Endothelial cell of umbilical vein (primary cell): ENCODE measurements at regions not wholly inside any gene's neighbourhood (a gene's known extent, or its start where the extent isn't known, plus 50 kb on each side); places are given as distances from the start of the nearest gene placed in this dataset.

Source experiments
- BruUV-seq: library from RNA; stranded (reverse); fragments of 400-500 nt; replicated peaks from 2 replicates; lab custom pipeline; 2021; lab: Mats Ljungman, UMichigan
- CTCF ChIA-PET: fragments of 300-600, 350-600 bp; sonication (Branson Sonifier 250); formaldehyde crosslinking; loops from one replicate; lab custom pipeline; 2021; ENCODE audit warnings: antibody characterized with exemption, inconsistent platforms; lab: Charles Lee
- POLR2A ChIA-PET: fragments of 300-600, 350-600 bp; sonication (Branson Sonifier 250); formaldehyde crosslinking; loops from one replicate; lab custom pipeline; 2021; ENCODE audit warnings: antibody characterized with exemption, inconsistent platforms; lab: Charles Lee
- DNase-seq: peaks from one replicate; pipeline ENCODE4 v3.0.0-alpha.2; 2011; ENCODE audit warnings: low read depth, low spot score
- FAIRE-seq: peaks from 2 replicates; lab custom pipeline; 2011; peaks lifted over from hg19 to GRCh38; lab: Jason Lieb, UNC
- H2AFZ ChIP-seq: 2 replicates; pipeline ENCODE4 v1.6.0; 2012; ENCODE audit warnings: low read depth, low read length, control low read depth, inconsistent platforms
- H3K27ac ChIP-seq: 2 replicates; pipeline ENCODE4 v1.5.1; 2011; ENCODE audit warnings: low read depth, mild to moderate bottlenecking, control low read depth, low read length, moderate library complexity; ENCODE audit not compliant: insufficient read depth
- H3K27me3 ChIP-seq, 2 experiments: 2 replicates each; pipeline versions ENCODE4 v1.6.0 to v1.6.1; 2011; ENCODE audit warnings: low read length in 2 of 2, mixed read lengths in 1 of 2; ENCODE audit not compliant: control insufficient read depth in 2 of 2, insufficient read depth in 2 of 2
- H3K36me3 ChIP-seq, 2 experiments: 2 replicates in 1 of 2; 3 replicates in 1 of 2; pipeline ENCODE4 v1.5.1; 2011; ENCODE audit warnings: low read length in 2 of 2, mild to moderate bottlenecking in 1 of 2, moderate library complexity in 1 of 2; ENCODE audit not compliant: control insufficient read depth in 2 of 2, insufficient read depth in 2 of 2; ENCODE audit errors: extremely low read depth in 1 of 2
- H3K4me1 ChIP-seq: 3 replicates; pipeline ENCODE4 v1.5.1; 2011; ENCODE audit warnings: mild to moderate bottlenecking, low read length; ENCODE audit not compliant: control insufficient read depth, insufficient read depth; ENCODE audit errors: extremely low read depth
- H3K4me2 ChIP-seq: 2 replicates; pipeline ENCODE4 v1.6.1; 2011; ENCODE audit warnings: low read length, control low read depth, mixed read lengths; ENCODE audit not compliant: insufficient read depth
- H3K4me3 ChIP-seq, 3 experiments: fragments of 200-600 bp in 1 of 3; sonication (generic), shearing (Covaris generic) in 1 of 3; replicated peaks in 1 of 3; 2 replicates each; pipeline ENCODE4 v1.5.1; 2011 to 2016; ENCODE audit warnings: control low read depth in 3 of 3, low read length in 3 of 3, mild to moderate bottlenecking in 2 of 3, inconsistent platforms in 1 of 3, low read depth in 1 of 3, moderate library complexity in 1 of 3; ENCODE audit not compliant: insufficient read depth in 1 of 3
- H3K79me2 ChIP-seq: 2 replicates; pipeline ENCODE4 v1.6.0; 2012; ENCODE audit warnings: low read length, inconsistent platforms; ENCODE audit not compliant: control insufficient read depth, insufficient read depth
- H3K9ac ChIP-seq: replicated peaks from 2 replicates; pipeline ENCODE3; 2011; ENCODE audit warnings: low read length, control low read depth; ENCODE audit not compliant: insufficient read depth; ENCODE audit errors: extremely low read depth
- H3K9me1 ChIP-seq: replicated peaks from 3 replicates; pipeline ENCODE4 v1.6.0; 2011; ENCODE audit warnings: mild to moderate bottlenecking, low read length; ENCODE audit not compliant: control insufficient read depth, insufficient read depth; ENCODE audit errors: extremely low read depth
- H3K9me3 ChIP-seq: replicated peaks from 2 replicates; pipeline ENCODE4 v1.5.1; 2012; ENCODE audit warnings: low read length, inconsistent platforms; ENCODE audit not compliant: control insufficient read depth, insufficient read depth
- H4K20me1 ChIP-seq: replicated peaks from 2 replicates; pipeline ENCODE3; 2011; ENCODE audit warnings: mild to moderate bottlenecking, low read length; ENCODE audit not compliant: control insufficient read depth, insufficient read depth; ENCODE audit errors: extremely low read depth
- EZH2 ChIP-seq: IDR thresholded peaks from 2 replicates; pipeline ENCODE4 v1.6.1; 2012; ENCODE audit warnings: borderline replicate concordance, low read depth, mild to moderate bottlenecking, moderate library complexity, low read length, inconsistent platforms; ENCODE audit not compliant: severe bottlenecking
- GATA2 ChIP-seq: IDR thresholded peaks from 2 replicates; pipeline ENCODE4 v1.7.0; 2011; ENCODE audit warnings: low read depth, mild to moderate bottlenecking, moderate library complexity, mixed read lengths, low read length; ENCODE audit not compliant: insufficient read length, insufficient read depth
- JUN ChIP-seq: IDR thresholded peaks from 2 replicates; pipeline ENCODE4 v1.6.1; 2011; ENCODE audit warnings: borderline replicate concordance, low read depth; ENCODE audit not compliant: insufficient read length, insufficient read depth
- POLR2A ChIP-seq: IDR thresholded peaks from 2 replicates; pipeline ENCODE4 v1.6.1; 2012; ENCODE audit warnings: low read depth, mild to moderate bottlenecking, control low read depth, low read length
- POLR2AphosphoS5 ChIP-seq: IDR thresholded peaks from 2 replicates; pipeline ENCODE4 v1.6.1; 2012; ENCODE audit warnings: low read depth, mild to moderate bottlenecking, control low read depth, low read length, moderate library complexity; ENCODE audit not compliant: insufficient read depth
- dilution Hi-C: fragments of 300-500 bp; cut with MboI; formaldehyde crosslinking; loops from one replicate; pipeline ENCODE4 v1.15.0; 2019; ENCODE audit warnings: low sequenced_read_pairs; ENCODE audit not compliant: extremely low pct_ligation_motif_present
- intact Hi-C: fragments of 100-400 bp; cut with micrococcal nuclease; formaldehyde crosslinking; loops from one replicate; pipeline ENCODE4 v1.10.0; 2022
- TF ChIP-seq, protein P1 (sequence below), 2 donors: IDR thresholded peaks; 1 replicate in 1 of 2; 2 replicates in 1 of 2; pipeline ENCODE4 v1.5.1; 2011; ENCODE audit warnings: low read length in 2 of 2, mild to moderate bottlenecking in 2 of 2, moderate library complexity in 2 of 2, control low read depth in 1 of 2, inconsistent platforms in 1 of 2, low read depth in 1 of 2; ENCODE audit not compliant: insufficient read depth in 1 of 2; ENCODE audit errors: extremely low read depth in 1 of 2

DNA sequence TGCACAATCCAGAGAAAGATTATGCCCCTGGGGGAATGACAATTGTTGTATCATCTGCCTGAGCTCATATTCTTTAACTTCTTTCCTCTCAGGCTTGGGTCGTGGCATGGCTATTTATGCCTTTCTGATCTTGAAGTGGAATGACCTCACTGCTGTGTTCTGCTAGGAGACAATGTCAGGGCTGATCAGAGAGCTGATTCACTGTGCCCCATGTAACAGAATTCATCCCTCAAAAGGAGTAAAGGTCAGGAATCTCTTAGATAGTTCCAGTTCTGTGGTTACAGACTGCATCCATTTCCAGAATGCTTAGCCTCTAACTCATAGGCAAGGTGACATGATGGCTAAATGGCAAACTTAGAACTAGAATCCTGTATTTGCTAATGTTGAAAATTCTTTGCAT, 511.7 kb upstream of the CNTNAP5 start:
- no peaks in the 10 kb centered on the region for H3K36me3 ChIP-seq
- H3K9me1 ChIP-seq: no peaks in the 10 kb centered on the region
- POLR2A ChIA-PET: no interaction called here
- DNase-seq (no peak), FAIRE-seq (no peak)
- no peak overlapping the region for H3K4me2 ChIP-seq
- H3K4me3 ChIP-seq: no peak overlapping the region
- no peaks in the 10 kb centered on the region for H3K27me3 ChIP-seq
- dilution Hi-C loops (no loop called here), intact Hi-C loops (no loop called here)
- H3K9ac ChIP-seq: no peak overlapping the region
- no peak overlapping the region for H2AFZ ChIP-seq
- no peaks in the 10 kb centered on the region for H3K4me1 ChIP-seq
- BruUV-seq: no TSS peak
- CTCF ChIA-PET: no interaction called here
- no peak overlapping the region for H3K27ac ChIP-seq
- H3K9me3 ChIP-seq: peaks cover 6% of the 10 kb centered on the region
- H4K20me1 ChIP-seq: no peaks in the 10 kb centered on the region
- no peaks in the 10 kb centered on the region for H3K79me2 ChIP-seq
- TF ChIP-seq GATA2 (no peak), JUN (no peak), EZH2 (no peak)

DNA sequence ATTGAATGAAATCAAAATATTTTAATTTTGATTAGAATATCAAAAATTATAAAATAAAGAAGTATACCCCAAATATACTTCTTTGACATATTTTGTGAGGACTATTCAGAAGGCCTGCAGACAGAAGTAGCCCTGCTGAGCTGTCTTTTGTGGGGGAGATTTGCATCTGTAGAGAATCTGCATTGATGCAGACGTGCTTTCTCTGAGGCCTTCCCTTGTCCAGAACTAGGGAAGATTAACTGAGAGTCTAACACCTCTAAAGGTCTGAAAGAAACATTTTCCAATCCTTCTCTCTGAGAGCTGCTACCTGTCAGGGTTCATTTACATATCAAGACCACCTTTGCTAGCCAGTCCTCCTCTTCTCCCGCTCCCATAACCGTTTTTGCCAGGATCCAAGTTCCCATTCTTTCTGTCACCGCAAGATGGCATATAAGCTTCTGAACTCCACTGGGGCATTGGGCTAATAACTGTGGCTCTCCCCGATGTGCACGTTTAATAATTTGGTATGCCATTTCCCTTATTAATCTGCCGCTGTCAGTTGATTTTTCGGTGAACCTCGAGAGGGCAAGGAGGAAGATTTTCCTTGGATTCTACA, 510.4 kb upstream of the CNTNAP5 start:
- no peaks in the 10 kb centered on the region for H3K4me1 ChIP-seq
- no peak for FAIRE-seq
- dilution Hi-C loops: no loop called here

More for the DNA sequence above, 510.4 kb upstream of the CNTNAP5 start:
- no peaks in the 10 kb centered on the region for H4K20me1 ChIP-seq
- CTCF ChIA-PET: no interaction called here
- BruUV-seq: no TSS peak
- H3K36me3 ChIP-seq: no peaks in the 10 kb centered on the region
- no peaks in the 10 kb centered on the region for H3K9me1 ChIP-seq
- no peaks in the 10 kb centered on the region for H3K79me2 ChIP-seq
- intact Hi-C loops: no loop called here
- DNase-seq: no peak
- no peak overlapping the region for H3K4me3 ChIP-seq
- H3K27me3 ChIP-seq: no peaks in the 10 kb centered on the region
- TF ChIP-seq GATA2: no peak
- TF ChIP-seq, protein P1, sequence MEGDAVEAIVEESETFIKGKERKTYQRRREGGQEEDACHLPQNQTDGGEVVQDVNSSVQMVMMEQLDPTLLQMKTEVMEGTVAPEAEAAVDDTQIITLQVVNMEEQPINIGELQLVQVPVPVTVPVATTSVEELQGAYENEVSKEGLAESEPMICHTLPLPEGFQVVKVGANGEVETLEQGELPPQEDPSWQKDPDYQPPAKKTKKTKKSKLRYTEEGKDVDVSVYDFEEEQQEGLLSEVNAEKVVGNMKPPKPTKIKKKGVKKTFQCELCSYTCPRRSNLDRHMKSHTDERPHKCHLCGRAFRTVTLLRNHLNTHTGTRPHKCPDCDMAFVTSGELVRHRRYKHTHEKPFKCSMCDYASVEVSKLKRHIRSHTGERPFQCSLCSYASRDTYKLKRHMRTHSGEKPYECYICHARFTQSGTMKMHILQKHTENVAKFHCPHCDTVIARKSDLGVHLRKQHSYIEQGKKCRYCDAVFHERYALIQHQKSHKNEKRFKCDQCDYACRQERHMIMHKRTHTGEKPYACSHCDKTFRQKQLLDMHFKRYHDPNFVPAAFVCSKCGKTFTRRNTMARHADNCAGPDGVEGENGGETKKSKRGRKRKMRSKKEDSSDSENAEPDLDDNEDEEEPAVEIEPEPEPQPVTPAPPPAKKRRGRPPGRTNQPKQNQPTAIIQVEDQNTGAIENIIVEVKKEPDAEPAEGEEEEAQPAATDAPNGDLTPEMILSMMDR (IDR thresholded peaks at IDR 0.05; ENCODE audit: extremely low read depth in 1 of 2, insufficient read depth in 1 of 2, low read depth in 1 of 2, low read length in 2 of 2): no peak
- no peak for TF ChIP-seq POLR2A
- no peak for TF ChIP-seq POLR2AphosphoS5
- no peak overlapping the region for H3K9ac ChIP-seq
- no peak overlapping the region for H3K27ac ChIP-seq
- H3K4me2 ChIP-seq: no peak overlapping the region
- POLR2A ChIA-PET: no interaction called here
- no peak overlapping the region for H2AFZ ChIP-seq
- H3K9me3 ChIP-seq: peaks cover 6% of the 10 kb centered on the region
